SK-N-SH (cell line): ENCODE measurements at regions not wholly inside any gene's neighbourhood (a gene's known extent, or its start where the extent isn't known, plus 50 kb on each side); places are given as distances from the start of the nearest gene placed in this dataset.

Experiments used
- CTCF ChIA-PET: fragments of 300-600, 350-600 bp; formaldehyde crosslinking; extraction: SDS; loops from one replicate; lab custom pipeline; 2021; lab: Yijun Ruan, JAX
- POLR2A ChIA-PET: fragments of 350-600 bp; sonication (Branson Sonifier 250); formaldehyde crosslinking; extraction: SDS; loops from one replicate; lab custom pipeline; 2020; ENCODE audit warnings: antibody characterized with exemption, inconsistent platforms; lab: Yijun Ruan, JAX
- DNase-seq: peaks from one replicate; pipeline ENCODE4 v3.0.0; 2012
- H2AFZ ChIP-seq: fragments of 200-600 bp; sonication (generic); 2 replicates; pipeline ENCODE4 v1.8.1; 2016; ENCODE audit warnings: antibody characterized with exemption, mild to moderate bottlenecking, low read depth
- H3F3A ChIP-seq: fragments of 200-600 bp; sonication (generic); replicated peaks from 2 replicates; pipeline ENCODE3; 2016; ENCODE audit warnings: antibody characterized with exemption, mild to moderate bottlenecking; ENCODE audit not compliant: insufficient read depth
- H3K27ac ChIP-seq, 2 experiments: fragments of 200-500 bp in 1 of 2; fragments of 200-600 bp in 1 of 2; sonication (Bioruptor generic) in 1 of 2; sonication (generic), shearing (Covaris generic) in 1 of 2; 2 replicates each; pipeline versions ENCODE4 v1.5.1 to v1.6.1; 2014 to 2016; ENCODE audit warnings: low read depth in 2 of 2, inconsistent platforms in 1 of 2, low read length in 1 of 2, mild to moderate bottlenecking in 1 of 2, mixed read lengths in 1 of 2
- H3K27me3 ChIP-seq: fragments of 200-600 bp; sonication (generic), shearing (Covaris generic); 2 replicates; pipeline ENCODE4 v1.6.1; 2016; ENCODE audit warnings: mixed run types; ENCODE audit not compliant: insufficient read depth
- H3K36me3 ChIP-seq, 2 experiments: fragments of 200-500 bp in 1 of 2; fragments of 200-600 bp in 1 of 2; sonication (Bioruptor generic) in 1 of 2; sonication (generic) in 1 of 2; replicated peaks in 1 of 2; 2 replicates each; pipeline versions ENCODE3 to v1.5.1; 2014 to 2016; ENCODE audit warnings: low read length in 1 of 2, mild to moderate bottlenecking in 1 of 2; ENCODE audit not compliant: insufficient read depth in 2 of 2, control insufficient read depth in 1 of 2
- H3K4me1 ChIP-seq, 2 experiments: fragments of 200-500 bp in 1 of 2; fragments of 200-600 bp in 1 of 2; sonication (Bioruptor generic) in 1 of 2; sonication (generic), shearing (Covaris generic) in 1 of 2; 2 replicates each; pipeline versions ENCODE4 v1.5.1 to v1.6.1; 2014 to 2016; ENCODE audit warnings: low read depth in 1 of 2, low read length in 1 of 2, mixed run types in 1 of 2; ENCODE audit not compliant: insufficient read depth in 2 of 2, control insufficient read depth in 1 of 2
- H3K4me2 ChIP-seq: fragments of 200-600 bp; sonication (generic), shearing (Covaris generic); 2 replicates; pipeline ENCODE4 v1.6.1; 2017; ENCODE audit warnings: mixed run types
- H3K4me3 ChIP-seq, 2 experiments: fragments of 200-500 bp in 1 of 2; fragments of 200-600 bp in 1 of 2; sonication (Bioruptor generic) in 1 of 2; sonication (generic), shearing (Covaris generic) in 1 of 2; 2 replicates each; pipeline versions ENCODE4 v1.5.1 to v1.8.1; 2014 to 2016; ENCODE audit warnings: low read depth in 2 of 2, inconsistent platforms in 1 of 2, low read length in 1 of 2, mild to moderate bottlenecking in 1 of 2, mixed read lengths in 1 of 2, moderate library complexity in 1 of 2
- H3K79me2 ChIP-seq: fragments of 200-600 bp; sonication (generic); 2 replicates; pipeline ENCODE4 v1.8.1; 2017; ENCODE audit warnings: mild to moderate bottlenecking; ENCODE audit not compliant: insufficient read depth
- H3K9ac ChIP-seq: fragments of 200-600 bp; sonication (generic); 2 replicates; pipeline ENCODE4 v1.6.1; 2017; ENCODE audit warnings: mixed run types
- H3K9me2 ChIP-seq: fragments of 200-600 bp; sonication (generic); 2 replicates; pipeline ENCODE4 v1.6.1; 2017; ENCODE audit warnings: mixed run types
- H3K9me3 ChIP-seq: fragments of 200-600 bp; sonication (generic); 2 replicates; pipeline ENCODE4 v1.6.1; 2017; ENCODE audit warnings: mixed run types, mild to moderate bottlenecking, moderate library complexity
- H4K20me1 ChIP-seq: fragments of 200-600 bp; sonication (generic); 2 replicates; pipeline ENCODE4 v1.6.1; 2017; ENCODE audit warnings: mild to moderate bottlenecking, mixed run types; ENCODE audit not compliant: insufficient read depth
- ELF1 ChIP-seq: IDR thresholded peaks from 2 replicates; pipeline ENCODE4 v1.4.0; 2012
- EZH2phosphoT487 ChIP-seq: fragments of 200-600 bp; sonication (generic); IDR thresholded peaks from 2 replicates; pipeline ENCODE4 v1.6.1; 2017; ENCODE audit warnings: low read depth, mixed run types, mild to moderate bottlenecking, antibody characterized with exemption, moderate library complexity, borderline replicate concordance
- FOSL2 ChIP-seq: IDR thresholded peaks from 2 replicates; pipeline ENCODE4 v1.4.0; 2012; ENCODE audit warnings: low read depth, mild to moderate bottlenecking, moderate library complexity, borderline replicate concordance
- POLR2AphosphoS5 ChIP-seq: IDR thresholded peaks from 2 replicates; pipeline ENCODE4 v1.6.1; 2012; ENCODE audit warnings: low read depth, low read length
- RFX5 ChIP-seq: IDR thresholded peaks from 2 replicates; pipeline ENCODE4 v1.6.1; 2012; ENCODE audit warnings: mild to moderate bottlenecking, improper control_type of control experiment, low read length
- SIN3A ChIP-seq: IDR thresholded peaks from 2 replicates; pipeline ENCODE4 v1.6.1; 2012; ENCODE audit warnings: low read depth, mild to moderate bottlenecking, low read length, moderate library complexity, borderline replicate concordance
- SMC3 ChIP-seq: IDR thresholded peaks from 2 replicates; pipeline ENCODE4 v1.6.1; 2012; ENCODE audit warnings: low read depth, low read length, improper control_type of control experiment
- TAF1 ChIP-seq: IDR thresholded peaks from 2 replicates; pipeline ENCODE4 v1.6.1; 2012; ENCODE audit warnings: low read depth, mild to moderate bottlenecking, low read length, moderate library complexity, borderline replicate concordance
- TCF12 ChIP-seq: IDR thresholded peaks from 2 replicates; pipeline ENCODE4 v1.4.0; 2012
- YY1 ChIP-seq: IDR thresholded peaks from 2 replicates; pipeline ENCODE4 v1.4.0; 2012; ENCODE audit warnings: low read depth, mild to moderate bottlenecking
- WGBS: methylation state at CpG from one replicate; pipeline ENCODE4 v1.1.6; 2017; ENCODE audit warnings: low lambda C conversion rate; 5-methylcytosine and 5-hydroxymethylcytosine counted together
- TF ChIP-seq, protein P1 (sequence below): IDR thresholded peaks from 2 replicates; pipeline ENCODE4 v1.6.1; 2012; ENCODE audit warnings: mild to moderate bottlenecking, low read depth, low read length, moderate library complexity
- TF ChIP-seq, protein P2 (sequence below): fragments of 150-350 bp; IDR thresholded peaks from 2 replicates; pipeline ENCODE4 v1.6.1; 2017; ENCODE audit warnings: antibody characterized with exemption, low read length, low read depth, borderline replicate concordance
- TF ChIP-seq, protein P3 (sequence below): IDR thresholded peaks from 2 replicates; pipeline ENCODE4 v1.4.0; 2012; ENCODE audit warnings: low read depth
- TF ChIP-seq, protein P4 (sequence below): IDR thresholded peaks from 2 replicates; pipeline ENCODE4; 2012

DNA sequence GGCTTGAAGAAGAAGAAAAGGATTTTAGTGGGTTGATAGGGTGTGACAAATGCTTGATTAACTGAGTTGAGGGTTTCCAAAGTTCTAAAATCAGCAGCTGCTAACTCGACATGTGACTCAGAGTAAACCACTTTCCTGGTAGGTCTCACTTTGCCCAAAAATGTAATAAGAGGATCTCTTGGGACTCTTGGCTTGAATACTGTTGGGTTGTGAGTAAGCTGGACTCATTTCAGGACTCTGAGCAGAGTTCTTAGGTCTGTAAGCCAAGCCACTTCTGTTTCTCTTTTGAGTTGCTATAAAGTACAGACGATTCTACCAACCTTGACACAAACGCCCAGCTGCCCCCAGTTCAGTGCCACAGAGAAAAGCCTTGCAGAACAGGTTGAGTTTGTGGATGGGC lies 241.1 kb downstream of the ZNF621 start:
- H3K4me1 ChIP-seq = no peaks in the 10 kb centered on the region; a peak in 1 of 4 replicates
- no peak overlapping the region for H3K4me3 ChIP-seq
- H3F3A ChIP-seq = no peaks in the 10 kb centered on the region
- ChIA-PET POLR2A (no interaction called here), CTCF (no interaction called here)
- H4K20me1 ChIP-seq = no peaks in the 10 kb centered on the region
- no peak overlapping the region for H2AFZ ChIP-seq
- no peak for DNase-seq
- no peaks in the 10 kb centered on the region for H3K27me3 ChIP-seq
- H3K36me3 ChIP-seq = no peaks in the 10 kb centered on the region
- no peaks in the 10 kb centered on the region for H3K79me2 ChIP-seq
- H3K9me3 ChIP-seq = no peaks in the 10 kb centered on the region
- H3K27ac ChIP-seq = no peak overlapping the region
- no peak overlapping the region for H3K9ac ChIP-seq
- no peaks in the 10 kb centered on the region for H3K9me2 ChIP-seq
- TF ChIP-seq, protein P1, sequence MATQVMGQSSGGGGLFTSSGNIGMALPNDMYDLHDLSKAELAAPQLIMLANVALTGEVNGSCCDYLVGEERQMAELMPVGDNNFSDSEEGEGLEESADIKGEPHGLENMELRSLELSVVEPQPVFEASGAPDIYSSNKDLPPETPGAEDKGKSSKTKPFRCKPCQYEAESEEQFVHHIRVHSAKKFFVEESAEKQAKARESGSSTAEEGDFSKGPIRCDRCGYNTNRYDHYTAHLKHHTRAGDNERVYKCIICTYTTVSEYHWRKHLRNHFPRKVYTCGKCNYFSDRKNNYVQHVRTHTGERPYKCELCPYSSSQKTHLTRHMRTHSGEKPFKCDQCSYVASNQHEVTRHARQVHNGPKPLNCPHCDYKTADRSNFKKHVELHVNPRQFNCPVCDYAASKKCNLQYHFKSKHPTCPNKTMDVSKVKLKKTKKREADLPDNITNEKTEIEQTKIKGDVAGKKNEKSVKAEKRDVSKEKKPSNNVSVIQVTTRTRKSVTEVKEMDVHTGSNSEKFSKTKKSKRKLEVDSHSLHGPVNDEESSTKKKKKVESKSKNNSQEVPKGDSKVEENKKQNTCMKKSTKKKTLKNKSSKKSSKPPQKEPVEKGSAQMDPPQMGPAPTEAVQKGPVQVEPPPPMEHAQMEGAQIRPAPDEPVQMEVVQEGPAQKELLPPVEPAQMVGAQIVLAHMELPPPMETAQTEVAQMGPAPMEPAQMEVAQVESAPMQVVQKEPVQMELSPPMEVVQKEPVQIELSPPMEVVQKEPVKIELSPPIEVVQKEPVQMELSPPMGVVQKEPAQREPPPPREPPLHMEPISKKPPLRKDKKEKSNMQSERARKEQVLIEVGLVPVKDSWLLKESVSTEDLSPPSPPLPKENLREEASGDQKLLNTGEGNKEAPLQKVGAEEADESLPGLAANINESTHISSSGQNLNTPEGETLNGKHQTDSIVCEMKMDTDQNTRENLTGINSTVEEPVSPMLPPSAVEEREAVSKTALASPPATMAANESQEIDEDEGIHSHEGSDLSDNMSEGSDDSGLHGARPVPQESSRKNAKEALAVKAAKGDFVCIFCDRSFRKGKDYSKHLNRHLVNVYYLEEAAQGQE = no peak
- TF ChIP-seq SIN3A (no peak), RFX5 (no peak), FOSL2 (no peak), SMC3 (no peak), ELF1 (no peak), EZH2phosphoT487 (no peak), YY1 (no peak), POLR2AphosphoS5 (no peak), TCF12 (no peak), TAF1 (no peak)
- TF ChIP-seq, protein P2, sequence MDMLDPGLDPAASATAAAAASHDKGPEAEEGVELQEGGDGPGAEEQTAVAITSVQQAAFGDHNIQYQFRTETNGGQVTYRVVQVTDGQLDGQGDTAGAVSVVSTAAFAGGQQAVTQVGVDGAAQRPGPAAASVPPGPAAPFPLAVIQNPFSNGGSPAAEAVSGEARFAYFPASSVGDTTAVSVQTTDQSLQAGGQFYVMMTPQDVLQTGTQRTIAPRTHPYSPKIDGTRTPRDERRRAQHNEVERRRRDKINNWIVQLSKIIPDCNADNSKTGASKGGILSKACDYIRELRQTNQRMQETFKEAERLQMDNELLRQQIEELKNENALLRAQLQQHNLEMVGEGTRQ = no peak
- TF ChIP-seq, protein P3, sequence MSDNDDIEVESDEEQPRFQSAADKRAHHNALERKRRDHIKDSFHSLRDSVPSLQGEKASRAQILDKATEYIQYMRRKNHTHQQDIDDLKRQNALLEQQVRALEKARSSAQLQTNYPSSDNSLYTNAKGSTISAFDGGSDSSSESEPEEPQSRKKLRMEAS = no peak
- TF ChIP-seq, protein P4, sequence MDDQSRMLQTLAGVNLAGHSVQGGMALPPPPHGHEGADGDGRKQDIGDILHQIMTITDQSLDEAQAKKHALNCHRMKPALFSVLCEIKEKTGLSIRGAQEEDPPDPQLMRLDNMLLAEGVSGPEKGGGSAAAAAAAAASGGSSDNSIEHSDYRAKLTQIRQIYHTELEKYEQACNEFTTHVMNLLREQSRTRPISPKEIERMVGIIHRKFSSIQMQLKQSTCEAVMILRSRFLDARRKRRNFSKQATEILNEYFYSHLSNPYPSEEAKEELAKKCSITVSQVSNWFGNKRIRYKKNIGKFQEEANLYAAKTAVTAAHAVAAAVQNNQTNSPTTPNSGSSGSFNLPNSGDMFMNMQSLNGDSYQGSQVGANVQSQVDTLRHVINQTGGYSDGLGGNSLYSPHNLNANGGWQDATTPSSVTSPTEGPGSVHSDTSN = no peak
- TF ChIP-seq, all 33 proteins: peak for 0
- no peak overlapping the region for H3K4me2 ChIP-seq
- 11% methylated on average over 3 of the region's 3 CpGs for WGBS
